ENCODE measurements at regions not wholly inside any gene's neighbourhood (a gene's known extent, or its start where the extent isn't known, plus 50 kb on each side); places are given as distances from the start of the nearest gene placed in this dataset.

GRCh38 chr6:80548532-80548931, 442.1 kb downstream of the BCKDHB start:
- H3K4me3 Mint-ChIP-seq = no peak overlapping the region
- DNase-seq (ENCODE audit: low spot score) (no peak), ATAC-seq (no peak)
- H3K27me3 Mint-ChIP-seq (ENCODE audit: low read depth) = no peaks in the 10 kb centered on the region; the same call in 1 of the 2 replicates
- CTCF ChIA-PET = no interaction called here
- no peak for TF ChIP-seq FOXJ3 (CRISPR knock-in tag; IDR thresholded peaks at IDR 0.05; ENCODE audit: borderline replicate concordance)
- no peak for TF ChIP-seq ZNF425 (CRISPR knock-in tag; conservative IDR thresholded peaks at IDR 0.05)
- no peak for TF ChIP-seq USF1 (CRISPR knock-in tag; IDR thresholded peaks at IDR 0.05)
- TF ChIP-seq TEAD4 (CRISPR knock-in tag; IDR thresholded peaks at IDR 0.05) = no peak
- TF ChIP-seq KAT7 (CRISPR knock-in tag; IDR thresholded peaks at IDR 0.05; ENCODE audit: borderline replicate concordance) = no peak
- TF ChIP-seq ZNF512 (CRISPR knock-in tag; IDR thresholded peaks at IDR 0.05; ENCODE audit: borderline replicate concordance) = no peak
- TF ChIP-seq ERG (CRISPR knock-in tag; IDR thresholded peaks at IDR 0.05) = no peak
- TF ChIP-seq ZNF121 (CRISPR knock-in tag; IDR thresholded peaks at IDR 0.05) = no peak
- TF ChIP-seq ZBTB21 (CRISPR knock-in tag; IDR thresholded peaks at IDR 0.05; ENCODE audit: borderline replicate concordance) = no peak
- no peak for TF ChIP-seq PRRX2 (CRISPR knock-in tag; IDR thresholded peaks at IDR 0.05)
- TF ChIP-seq MXD4 (CRISPR knock-in tag; IDR thresholded peaks at IDR 0.05; ENCODE audit: borderline replicate concordance) = no peak
- no peak for TF ChIP-seq CDX4 (CRISPR knock-in tag; IDR thresholded peaks at IDR 0.05; ENCODE audit: borderline replicate concordance)
- no peak for TF ChIP-seq AFF4 (CRISPR knock-in tag; IDR thresholded peaks at IDR 0.05; ENCODE audit: borderline replicate concordance)
- TF ChIP-seq CREB1 (CRISPR knock-in tag; IDR thresholded peaks at IDR 0.05) = no peak
- TF ChIP-seq ZNF317 (CRISPR knock-in tag; IDR thresholded peaks at IDR 0.05; ENCODE audit: borderline replicate concordance, low read depth) = no peak
- no peak for TF ChIP-seq RELA (CRISPR knock-in tag; IDR thresholded peaks at IDR 0.05; ENCODE audit: borderline replicate concordance)
- no peak for TF ChIP-seq ZNF281 (CRISPR knock-in tag; IDR thresholded peaks at IDR 0.05)
- H3K27ac Mint-ChIP-seq = no peak overlapping the region
- POLR2A ChIA-PET = no interaction called here
- H3K9me3 Mint-ChIP-seq = peaks cover 40% of the 10 kb centered on the region
- 0 out of 2 replicates have a peak, but pooled peaks cover 9% of the 10 kb centered on the region for H3K4me1 Mint-ChIP-seq
- H3K36me3 Mint-ChIP-seq = peaks cover 22% of the 10 kb centered on the region

Data from WTC11 (cell line).